Activated CD4-positive, alpha-beta T cell treated with anti-CD3 and anti-CD28 coated beads for 4 hours (primary cell): ENCODE measurements at regions not wholly inside any gene's neighbourhood (a gene's known extent, or its start where the extent isn't known, plus 50 kb on each side); places are given as distances from the start of the nearest gene placed in this dataset.

Experiments
- DNase-seq, 2 donors: peaks; one replicate each; pipeline ENCODE4 v3.0.0-alpha.2; 2020

GRCh38 chr22:47582067-47582466 lies 819.6 kb downstream of the TBC1D22A start:
- DNase-seq, result no peak

- no peak for DNase-seq
These were observed 817.7 kb downstream of the TBC1D22A start for GRCh38 chr22:47580121-47580520.

- DNase-seq, result no peak
These were observed 814.5 kb downstream of the TBC1D22A start for GRCh38 chr22:47576908-47577307.

- DNase-seq, result no peak
These were observed 812.8 kb downstream of the TBC1D22A start for GRCh38 chr22:47575291-47575690.

GRCh38 chr22:47574556-47574955 lies 812.1 kb downstream of the TBC1D22A start:
- no peak for DNase-seq

- DNase-seq, result no peak
These were observed 810.7 kb downstream of the TBC1D22A start for GRCh38 chr22:47573141-47573540.

- no peak for DNase-seq
These were observed 810.0 kb downstream of the TBC1D22A start for GRCh38 chr22:47572443-47572842.

GRCh38 chr22:47571616-47572015 lies 809.2 kb downstream of the TBC1D22A start:
- DNase-seq, result no peak

- DNase-seq, result no peak
These were observed 808.4 kb downstream of the TBC1D22A start for GRCh38 chr22:47570851-47571250.

- no peak for DNase-seq
These were observed 807.8 kb downstream of the TBC1D22A start for GRCh38 chr22:47570300-47570685.

- no peak for DNase-seq
These were observed 807.2 kb downstream of the TBC1D22A start for GRCh38 chr22:47569389-47570299.

- no peak for DNase-seq
These were observed 806.2 kb downstream of the TBC1D22A start for GRCh38 chr22:47568700-47569099.

- no peak for DNase-seq
These were observed 805.0 kb downstream of the TBC1D22A start for GRCh38 chr22:47567126-47568090.

GRCh38 chr22:47566491-47566890 lies 804.0 kb downstream of the TBC1D22A start:
- DNase-seq, result no peak

- DNase-seq, result no peak
These were observed 803.2 kb downstream of the TBC1D22A start for GRCh38 chr22:47565607-47566006.

- no peak for DNase-seq
These were observed 802.4 kb downstream of the TBC1D22A start for GRCh38 chr22:47564651-47565434.

GRCh38 chr22:47564158-47564450 lies 801.7 kb downstream of the TBC1D22A start:
- no peak for DNase-seq

GRCh38 chr22:47563406-47564157 lies 801.1 kb downstream of the TBC1D22A start:
- no peak for DNase-seq

GRCh38 chr22:47561766-47562165 lies 799.3 kb downstream of the TBC1D22A start:
- no peak for DNase-seq

- no peak for DNase-seq
These were observed 798.7 kb downstream of the TBC1D22A start for GRCh38 chr22:47561115-47561675.

- DNase-seq, result no peak
These were observed 796.6 kb downstream of the TBC1D22A start for GRCh38 chr22:47558828-47559700.
